ENCODE measurements at regions not wholly inside any gene's neighbourhood (a gene's known extent, or its start where the extent isn't known, plus 50 kb on each side); places are given as distances from the start of the nearest gene placed in this dataset.

DNA sequence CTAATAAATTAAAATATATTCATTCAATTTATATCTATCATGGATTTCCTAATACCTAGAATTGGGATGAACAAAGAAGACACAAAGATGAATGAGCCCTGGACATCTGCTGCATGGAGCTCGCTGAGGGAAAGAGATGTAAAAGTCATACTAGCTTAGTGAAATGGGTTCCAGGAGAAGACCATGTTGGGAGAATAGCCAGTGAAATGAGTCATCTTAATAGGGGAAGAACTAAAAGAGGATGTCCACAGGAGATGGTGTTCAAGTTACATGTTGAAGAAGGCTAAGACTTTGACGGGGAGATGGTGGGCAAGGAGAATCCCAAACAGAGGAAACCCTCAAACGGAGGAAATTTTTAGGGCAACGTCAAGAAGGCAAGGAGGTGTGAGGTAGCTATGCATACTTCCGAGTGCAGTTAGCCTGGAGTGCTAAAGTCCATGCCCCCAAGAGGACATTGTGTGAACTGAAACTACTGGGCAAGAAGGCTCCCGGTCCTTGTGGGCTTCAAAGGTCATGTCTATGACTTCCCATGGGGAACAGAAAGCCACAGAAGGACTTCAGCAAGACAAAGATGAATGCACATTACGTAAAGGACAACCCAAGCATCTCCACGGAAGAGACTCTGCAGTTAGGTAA, 220.5 kb upstream of the CDH11 start:
- peak; percentile 50 for FAIRE-seq
- no peak overlapping the region for H3K4me3 ChIP-seq (ENCODE audit: low read depth, low read length)
- H3K36me3 ChIP-seq (ENCODE audit: control insufficient read depth, insufficient read depth, low read length) = no peaks in the 10 kb centered on the region
- H3K27me3 ChIP-seq (ENCODE audit: control insufficient read depth, insufficient read depth, low read length) = no peaks in the 10 kb centered on the region
- TF ChIP-seq, protein P1, sequence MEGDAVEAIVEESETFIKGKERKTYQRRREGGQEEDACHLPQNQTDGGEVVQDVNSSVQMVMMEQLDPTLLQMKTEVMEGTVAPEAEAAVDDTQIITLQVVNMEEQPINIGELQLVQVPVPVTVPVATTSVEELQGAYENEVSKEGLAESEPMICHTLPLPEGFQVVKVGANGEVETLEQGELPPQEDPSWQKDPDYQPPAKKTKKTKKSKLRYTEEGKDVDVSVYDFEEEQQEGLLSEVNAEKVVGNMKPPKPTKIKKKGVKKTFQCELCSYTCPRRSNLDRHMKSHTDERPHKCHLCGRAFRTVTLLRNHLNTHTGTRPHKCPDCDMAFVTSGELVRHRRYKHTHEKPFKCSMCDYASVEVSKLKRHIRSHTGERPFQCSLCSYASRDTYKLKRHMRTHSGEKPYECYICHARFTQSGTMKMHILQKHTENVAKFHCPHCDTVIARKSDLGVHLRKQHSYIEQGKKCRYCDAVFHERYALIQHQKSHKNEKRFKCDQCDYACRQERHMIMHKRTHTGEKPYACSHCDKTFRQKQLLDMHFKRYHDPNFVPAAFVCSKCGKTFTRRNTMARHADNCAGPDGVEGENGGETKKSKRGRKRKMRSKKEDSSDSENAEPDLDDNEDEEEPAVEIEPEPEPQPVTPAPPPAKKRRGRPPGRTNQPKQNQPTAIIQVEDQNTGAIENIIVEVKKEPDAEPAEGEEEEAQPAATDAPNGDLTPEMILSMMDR (IDR thresholded peaks at IDR 0.05; ENCODE audit: insufficient read depth, low read length, severe bottlenecking) = no peak
- DNase-seq (ENCODE audit: low read depth) = no peak

DNA sequence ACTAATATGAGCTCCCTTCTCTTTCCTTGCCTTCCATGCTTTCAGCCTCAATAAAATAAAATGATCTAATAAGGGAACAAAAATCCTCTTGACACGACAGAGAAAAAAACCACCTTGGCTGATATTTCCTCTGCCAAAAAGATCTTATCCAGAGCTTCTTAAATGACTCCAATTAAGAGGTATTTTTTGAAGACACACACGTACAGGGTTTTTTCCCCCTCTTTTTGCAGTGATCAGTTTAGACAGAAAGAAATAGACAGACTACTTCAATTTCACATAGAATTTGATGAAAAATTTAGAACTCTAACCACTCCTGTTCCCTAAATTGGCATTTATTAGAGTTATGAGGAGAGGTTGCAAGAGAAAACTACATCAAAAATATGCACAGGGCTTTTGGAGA, 217.2 kb upstream of the CDH11 start:
- DNase-seq (ENCODE audit: low read depth) (no peak), FAIRE-seq (no peak)
- no peaks in the 10 kb centered on the region for H3K36me3 ChIP-seq (ENCODE audit: control insufficient read depth, insufficient read depth, low read length)
- no peak overlapping the region for H3K4me3 ChIP-seq (ENCODE audit: low read depth, low read length)
- TF ChIP-seq, protein P1 (IDR thresholded peaks at IDR 0.05; ENCODE audit: insufficient read depth, low read length, severe bottlenecking) = no peak
- no peaks in the 10 kb centered on the region for H3K27me3 ChIP-seq (ENCODE audit: control insufficient read depth, insufficient read depth, low read length)

DNA sequence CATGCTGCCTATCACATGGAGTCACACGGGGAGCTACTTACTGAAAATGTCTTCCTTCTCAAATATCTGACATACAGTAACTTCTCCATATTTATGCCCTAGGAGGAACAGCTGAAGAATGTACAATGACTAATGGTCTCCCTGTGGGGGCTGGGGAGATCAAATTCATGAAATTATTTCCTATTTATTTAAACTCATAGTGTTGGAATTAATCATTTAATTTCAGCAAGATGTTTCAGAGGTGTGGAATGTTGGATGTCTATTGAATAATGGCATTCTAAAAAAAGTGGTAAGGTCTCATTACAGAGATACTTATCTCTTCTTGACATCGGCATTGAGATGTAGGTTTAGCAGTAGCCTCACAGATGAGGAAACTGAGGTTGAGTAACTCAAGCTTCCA, 214.3 kb upstream of the CDH11 start:
- TF ChIP-seq, protein P1 (IDR thresholded peaks at IDR 0.05; ENCODE audit: insufficient read depth, low read length, severe bottlenecking) = no peak
- no peak overlapping the region for H3K4me3 ChIP-seq (ENCODE audit: low read depth, low read length)
- DNase-seq (ENCODE audit: low read depth) (peak; percentile 84), FAIRE-seq (no peak)
- H3K27me3 ChIP-seq (ENCODE audit: control insufficient read depth, insufficient read depth, low read length) = no peaks in the 10 kb centered on the region
- no peaks in the 10 kb centered on the region for H3K36me3 ChIP-seq (ENCODE audit: control insufficient read depth, insufficient read depth, low read length)

DNA sequence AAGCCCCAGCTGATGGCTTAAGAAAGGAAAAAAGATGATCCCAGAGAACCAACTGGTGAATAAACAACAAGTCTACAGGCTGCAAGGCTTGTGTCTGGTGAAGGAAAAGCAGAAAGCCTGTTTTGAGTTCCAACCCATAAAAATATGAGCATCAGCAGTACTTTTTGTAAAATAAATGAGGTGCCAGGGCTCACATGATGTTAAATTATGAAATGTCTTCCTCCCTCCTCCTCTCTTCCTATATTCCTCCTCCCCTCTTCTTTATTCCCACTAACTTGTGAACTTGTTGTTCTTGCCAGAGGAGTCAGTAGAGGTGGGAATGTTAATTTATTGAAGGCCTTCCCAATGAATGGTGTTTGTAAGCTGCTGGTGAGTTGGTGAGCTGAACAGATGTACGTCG, 212.2 kb upstream of the CDH11 start:
- DNase-seq (ENCODE audit: low read depth) = no peak
- TF ChIP-seq, protein P1 (IDR thresholded peaks at IDR 0.05; ENCODE audit: insufficient read depth, low read length, severe bottlenecking) = no peak
- Histone ChIP-seq H3K4me3 (ENCODE audit: low read depth, low read length) (no peak overlapping the region), H3K36me3 (ENCODE audit: control insufficient read depth, insufficient read depth, low read length) (no peaks in the 10 kb centered on the region), H3K27me3 (ENCODE audit: control insufficient read depth, insufficient read depth, low read length) (no peaks in the 10 kb centered on the region)
- no peak for FAIRE-seq

DNA sequence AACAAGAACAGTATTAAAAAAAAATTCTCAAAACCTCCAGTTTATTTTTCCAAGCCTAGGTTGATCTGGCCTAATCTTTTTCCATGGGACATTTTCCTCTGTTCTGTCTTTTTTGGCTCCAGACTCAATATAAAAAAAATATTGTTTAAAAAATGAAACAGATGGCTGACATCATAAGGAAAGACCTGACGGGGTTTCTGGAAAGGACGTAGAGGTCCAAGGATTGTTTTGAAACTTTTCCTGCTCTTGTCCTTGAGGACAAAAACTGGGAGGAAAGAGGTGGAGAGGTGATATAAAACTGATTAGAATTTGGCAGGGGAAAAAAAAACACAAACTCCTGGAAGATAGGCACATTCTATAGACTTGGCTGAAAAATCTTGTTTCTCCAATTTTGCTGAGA, 211.4 kb upstream of the CDH11 start:
- DNase-seq (ENCODE audit: low read depth) (no peak), FAIRE-seq (no peak)
- no peaks in the 10 kb centered on the region for H3K27me3 ChIP-seq (ENCODE audit: control insufficient read depth, insufficient read depth, low read length)
- TF ChIP-seq, protein P1 (IDR thresholded peaks at IDR 0.05; ENCODE audit: insufficient read depth, low read length, severe bottlenecking) = no peak
- no peaks in the 10 kb centered on the region for H3K36me3 ChIP-seq (ENCODE audit: control insufficient read depth, insufficient read depth, low read length)
- no peak overlapping the region for H3K4me3 ChIP-seq (ENCODE audit: low read depth, low read length)

DNA sequence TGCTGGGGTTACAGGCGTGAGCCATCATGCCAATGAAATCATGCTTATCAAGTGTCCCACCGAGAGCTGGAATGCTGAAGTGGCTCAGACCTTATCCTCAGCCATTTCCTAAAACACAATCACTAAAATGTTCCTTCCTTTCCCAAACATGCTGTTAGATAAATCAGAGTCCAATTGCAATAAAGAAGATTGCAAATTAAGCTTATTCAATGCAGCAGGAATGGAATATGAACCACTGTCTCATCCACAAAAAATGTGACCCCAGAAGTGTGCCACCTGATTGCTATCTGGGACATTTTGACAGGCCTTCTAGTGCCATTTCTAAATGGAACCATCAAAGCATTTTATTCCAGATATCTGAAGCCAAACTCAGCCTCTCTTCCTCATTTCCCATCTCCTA, 205.5 kb upstream of the CDH11 start:
- FAIRE-seq (no peak), DNase-seq (ENCODE audit: low read depth) (no peak)
- TF ChIP-seq, protein P1 (IDR thresholded peaks at IDR 0.05; ENCODE audit: insufficient read depth, low read length, severe bottlenecking) = no peak
- no peak overlapping the region for H3K4me3 ChIP-seq (ENCODE audit: low read depth, low read length)
- no peaks in the 10 kb centered on the region for H3K27me3 ChIP-seq (ENCODE audit: control insufficient read depth, insufficient read depth, low read length)
- no peaks in the 10 kb centered on the region for H3K36me3 ChIP-seq (ENCODE audit: control insufficient read depth, insufficient read depth, low read length)

All from bronchial epithelial cell (primary cell).